ENCODE measurements at regions not wholly inside any gene's neighbourhood (a gene's known extent, or its start where the extent isn't known, plus 50 kb on each side); places are given as distances from the start of the nearest gene placed in this dataset.

DNA sequence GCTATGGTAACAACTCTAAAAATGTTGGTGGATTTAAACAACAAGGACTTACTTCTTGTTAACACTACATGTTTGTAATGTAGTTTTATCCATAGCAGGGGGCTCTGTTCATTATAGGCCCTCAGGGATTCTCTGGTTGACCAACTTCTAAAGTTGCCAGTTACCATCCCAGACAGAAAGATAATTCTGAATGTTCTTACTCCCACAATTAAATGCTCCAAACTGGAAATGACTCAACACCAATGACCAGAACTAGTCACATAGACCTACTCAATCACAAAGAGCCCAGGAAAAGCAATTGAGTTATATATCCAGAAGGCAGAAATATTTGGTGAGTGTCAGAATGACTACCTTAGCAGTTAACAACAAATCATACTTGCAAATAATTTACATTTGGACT lies 199.3 kb upstream of the UMPS start:
- no peak overlapping the region for H3K4me3 ChIP-seq (ENCODE audit: low read depth, low read length)
- DNase-seq (ENCODE audit: low read depth), result no peak
- TF ChIP-seq CTCF (IDR thresholded peaks at IDR 0.05; ENCODE audit: insufficient read depth, low read depth, low read length), result no peak

DNA sequence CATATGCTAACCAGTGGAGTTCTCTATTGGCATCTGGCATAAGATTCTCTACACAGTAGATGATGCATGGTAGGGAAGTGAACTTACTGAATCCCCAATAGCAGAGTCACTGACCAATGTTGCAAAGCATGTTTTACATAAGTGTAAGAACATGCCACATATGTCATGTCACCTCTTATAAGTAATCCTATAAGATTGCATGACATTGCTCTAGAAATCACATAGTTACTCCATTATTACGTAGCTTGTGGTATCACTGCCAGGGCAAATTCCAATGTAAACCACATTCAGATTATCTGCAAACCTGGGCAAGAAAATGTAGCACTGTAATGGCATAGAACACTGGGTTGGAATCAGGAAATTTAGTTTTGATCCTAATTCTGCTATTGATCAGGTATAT lies 198.2 kb upstream of the UMPS start:
- no peak for DNase-seq (ENCODE audit: low read depth)
- H3K4me3 ChIP-seq (ENCODE audit: low read depth, low read length), result no peak overlapping the region
- no peak for TF ChIP-seq CTCF (IDR thresholded peaks at IDR 0.05; ENCODE audit: insufficient read depth, low read depth, low read length)

DNA sequence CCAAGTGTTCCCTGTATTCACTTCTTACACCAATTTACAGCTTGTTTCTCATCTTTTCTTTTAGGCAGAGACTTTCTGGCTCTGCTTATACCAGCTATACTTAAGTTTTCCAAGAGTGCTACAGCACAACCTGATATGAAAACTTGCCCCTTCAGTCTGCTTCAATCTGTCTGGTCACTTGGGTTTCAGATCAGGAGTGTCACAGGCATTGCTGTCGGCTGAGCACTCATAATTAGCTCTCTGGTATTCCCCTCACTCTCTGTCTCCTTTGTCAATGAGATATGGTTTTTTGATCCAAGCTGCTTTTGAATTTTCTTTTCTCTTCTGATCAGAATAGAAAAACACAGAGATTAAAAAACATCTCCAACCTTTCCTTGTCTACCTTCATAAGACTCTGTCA lies 194.9 kb upstream of the UMPS start:
- no peak for DNase-seq (ENCODE audit: low read depth)
- no peak for TF ChIP-seq CTCF (IDR thresholded peaks at IDR 0.05; ENCODE audit: insufficient read depth, low read depth, low read length)
- no peak overlapping the region for H3K4me3 ChIP-seq (ENCODE audit: low read depth, low read length)

- DNase-seq (ENCODE audit: low read depth), result no peak
- TF ChIP-seq CTCF (IDR thresholded peaks at IDR 0.05; ENCODE audit: insufficient read depth, low read depth, low read length), result no peak
- no peak overlapping the region for H3K4me3 ChIP-seq (ENCODE audit: low read depth, low read length)
Observed at GRCh38 chr3:124540550-124541211, 189.6 kb upstream of the UMPS start.

DNA sequence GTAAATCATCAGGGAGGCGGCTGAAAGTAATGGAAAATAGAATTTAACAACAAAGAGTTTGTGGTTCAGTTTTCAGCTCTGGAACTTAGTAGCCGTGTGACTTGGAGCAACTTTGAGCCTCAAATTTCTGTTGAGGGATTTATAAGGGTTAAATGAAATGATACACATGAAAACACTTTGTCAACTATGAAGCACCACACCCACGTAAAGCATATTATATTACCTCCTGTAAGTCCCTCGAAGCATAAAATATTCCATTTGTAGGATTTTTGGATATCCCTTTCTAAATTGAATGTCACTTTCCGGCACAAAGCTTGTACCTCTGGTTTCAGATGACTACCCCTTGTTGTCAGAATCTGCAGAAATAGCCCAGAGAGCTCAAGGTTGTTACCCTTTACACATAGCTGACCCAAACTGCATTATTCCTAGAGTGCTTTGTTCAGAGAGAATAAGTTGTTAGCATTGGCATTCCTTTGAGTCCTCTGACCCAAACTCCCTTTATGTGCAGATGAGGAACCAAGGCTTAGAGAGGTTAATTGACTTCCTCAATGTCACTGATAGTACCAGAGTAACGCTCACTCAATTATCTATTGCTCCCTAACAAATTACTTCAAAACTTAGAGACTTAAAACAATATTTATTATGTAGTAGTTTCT lies 187.9 kb upstream of the UMPS start:
- no peak overlapping the region for H3K4me3 ChIP-seq (ENCODE audit: low read depth, low read length)
- no peak for DNase-seq (ENCODE audit: low read depth)
- TF ChIP-seq CTCF (IDR thresholded peaks at IDR 0.05; ENCODE audit: insufficient read depth, low read depth, low read length), result no peak

DNA sequence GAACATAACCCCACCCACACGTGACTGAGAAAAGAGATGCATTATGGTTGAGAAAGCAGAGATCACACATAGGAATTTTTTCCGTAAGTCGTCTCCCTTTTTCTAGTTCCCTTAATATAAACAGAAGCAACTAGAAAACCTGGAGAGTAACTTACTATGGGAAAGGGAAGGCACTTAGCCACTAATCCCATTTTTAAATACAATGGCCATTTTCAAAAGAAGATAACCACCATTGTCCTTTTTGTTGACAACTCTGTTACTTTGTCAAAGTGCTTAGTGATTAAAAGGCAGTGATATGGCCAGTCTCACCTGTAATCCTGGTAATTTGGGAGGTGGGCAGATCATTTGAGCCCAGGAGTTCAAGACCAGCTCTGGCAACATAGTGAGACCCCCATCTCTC lies 184.4 kb upstream of the UMPS start:
- TF ChIP-seq CTCF (IDR thresholded peaks at IDR 0.05; ENCODE audit: insufficient read depth, low read depth, low read length), result no peak
- no peak overlapping the region for H3K4me3 ChIP-seq (ENCODE audit: low read depth, low read length)
- DNase-seq (ENCODE audit: low read depth), result no peak

GRCh38 chr3:124552224-124552623 lies 178.0 kb upstream of the UMPS start:
- TF ChIP-seq CTCF (IDR thresholded peaks at IDR 0.05; ENCODE audit: insufficient read depth, low read depth, low read length), result no peak

More at GRCh38 chr3:124552224-124552623, 178.0 kb upstream of the UMPS start:
- DNase-seq (ENCODE audit: low read depth), result no peak
- no peak overlapping the region for H3K4me3 ChIP-seq (ENCODE audit: low read depth, low read length)
